ENCODE measurements at regions not wholly inside any gene's neighbourhood (a gene's known extent, or its start where the extent isn't known, plus 50 kb on each side); places are given as distances from the start of the nearest gene placed in this dataset.

- TF ChIP-seq, protein P1, sequence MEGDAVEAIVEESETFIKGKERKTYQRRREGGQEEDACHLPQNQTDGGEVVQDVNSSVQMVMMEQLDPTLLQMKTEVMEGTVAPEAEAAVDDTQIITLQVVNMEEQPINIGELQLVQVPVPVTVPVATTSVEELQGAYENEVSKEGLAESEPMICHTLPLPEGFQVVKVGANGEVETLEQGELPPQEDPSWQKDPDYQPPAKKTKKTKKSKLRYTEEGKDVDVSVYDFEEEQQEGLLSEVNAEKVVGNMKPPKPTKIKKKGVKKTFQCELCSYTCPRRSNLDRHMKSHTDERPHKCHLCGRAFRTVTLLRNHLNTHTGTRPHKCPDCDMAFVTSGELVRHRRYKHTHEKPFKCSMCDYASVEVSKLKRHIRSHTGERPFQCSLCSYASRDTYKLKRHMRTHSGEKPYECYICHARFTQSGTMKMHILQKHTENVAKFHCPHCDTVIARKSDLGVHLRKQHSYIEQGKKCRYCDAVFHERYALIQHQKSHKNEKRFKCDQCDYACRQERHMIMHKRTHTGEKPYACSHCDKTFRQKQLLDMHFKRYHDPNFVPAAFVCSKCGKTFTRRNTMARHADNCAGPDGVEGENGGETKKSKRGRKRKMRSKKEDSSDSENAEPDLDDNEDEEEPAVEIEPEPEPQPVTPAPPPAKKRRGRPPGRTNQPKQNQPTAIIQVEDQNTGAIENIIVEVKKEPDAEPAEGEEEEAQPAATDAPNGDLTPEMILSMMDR (conservative IDR thresholded peaks at IDR 0.05; ENCODE audit: low read length) = 0 out of 2 replicates have a peak, but pooled peaks have one; percentile 21
- TF ChIP-seq EZH2phosphoT487 (IDR thresholded peaks at IDR 0.05; ENCODE audit: borderline replicate concordance, low read depth, low read length) = no peak
Observed at GRCh38 chr6:26272171-26272637, 92.8 kb upstream of the BTN3A2 start.
